ENCODE measurements at regions not wholly inside any gene's neighbourhood (a gene's known extent, or its start where the extent isn't known, plus 50 kb on each side); places are given as distances from the start of the nearest gene placed in this dataset.

GRCh38 chr1:79478728-79479373 lies 472.3 kb upstream of the ADGRL4 start:
- Histone ChIP-seq H3K27me3 (no peaks in the 10 kb centered on the region), H3K4me1 (no peaks in the 10 kb centered on the region), H3K36me3 (no peaks in the 10 kb centered on the region), H3K9me3 (peaks cover 0 to 5% of the 10 kb centered on the region in 2 donors), H3K4me3 (no peak overlapping the region), H3K27ac (no peak overlapping the region)
- no peak for DNase-seq (ENCODE audit: low spot score in 2 of 2)
- TF ChIP-seq POLR2AphosphoS5 (IDR thresholded peaks at IDR 0.05) (no peak), POLR2A (IDR thresholded peaks at IDR 0.05) (no peak), CTCF (IDR thresholded peaks at IDR 0.05) (no peak)
- intact Hi-C loops (cut with DNase I; ENCODE audit: low total_unique reads): no loop called here

- Histone ChIP-seq H3K4me3 (no peak overlapping the region), H3K4me1 (no peaks in the 10 kb centered on the region), H3K9me3 (peaks cover 0 to 5% of the 10 kb centered on the region in 2 donors), H3K36me3 (no peaks in the 10 kb centered on the region), H3K27ac (no peak overlapping the region), H3K27me3 (no peaks in the 10 kb centered on the region)
- intact Hi-C loops (cut with DNase I; ENCODE audit: low total_unique reads): no loop called here
- no peak for DNase-seq (ENCODE audit: low spot score in 2 of 2)
- TF ChIP-seq CTCF (IDR thresholded peaks at IDR 0.05) (no peak), POLR2AphosphoS5 (IDR thresholded peaks at IDR 0.05) (no peak), POLR2A (IDR thresholded peaks at IDR 0.05) (no peak)
Measured at GRCh38 chr1:79478160-79478559, 471.6 kb upstream of the ADGRL4 start.

- TF ChIP-seq POLR2A (IDR thresholded peaks at IDR 0.05) (no peak), CTCF (IDR thresholded peaks at IDR 0.05) (no peak)
- intact Hi-C loops (cut with DNase I; ENCODE audit: low total_unique reads): no loop called here
- no peak for DNase-seq (ENCODE audit: low spot score in 2 of 2)
- Histone ChIP-seq H3K27me3 (no peaks in the 10 kb centered on the region), H3K9me3 (no peaks in the 10 kb centered on the region), H3K4me3 (no peak overlapping the region), H3K36me3 (no peaks in the 10 kb centered on the region), H3K4me1 (no peaks in the 10 kb centered on the region), H3K27ac (no peak overlapping the region)
Measured at GRCh38 chr1:79472067-79472656, 465.6 kb upstream of the ADGRL4 start.

- intact Hi-C loops (cut with DNase I; ENCODE audit: low total_unique reads): no loop called here
- H3K9me3 ChIP-seq: no peaks in the 10 kb centered on the region
- no peak for DNase-seq (ENCODE audit: low spot score in 2 of 2)
Measured at GRCh38 chr1:79469139-79469538, 462.6 kb upstream of the ADGRL4 start.

More at GRCh38 chr1:79469139-79469538, 462.6 kb upstream of the ADGRL4 start:
- H3K27me3 ChIP-seq: no peaks in the 10 kb centered on the region
- no peak overlapping the region for H3K27ac ChIP-seq
- H3K4me1 ChIP-seq: no peaks in the 10 kb centered on the region
- no peak overlapping the region for H3K4me3 ChIP-seq
- H3K36me3 ChIP-seq: no peaks in the 10 kb centered on the region
- TF ChIP-seq POLR2A (IDR thresholded peaks at IDR 0.05): no peak
- no peak for TF ChIP-seq CTCF (IDR thresholded peaks at IDR 0.05)
- no peak for TF ChIP-seq POLR2AphosphoS5 (IDR thresholded peaks at IDR 0.05)

All from breast epithelium (tissue), 4 donors.